ENCODE measurements at regions not wholly inside any gene's neighbourhood (a gene's known extent, or its start where the extent isn't known, plus 50 kb on each side); places are given as distances from the start of the nearest gene placed in this dataset.

DNA sequence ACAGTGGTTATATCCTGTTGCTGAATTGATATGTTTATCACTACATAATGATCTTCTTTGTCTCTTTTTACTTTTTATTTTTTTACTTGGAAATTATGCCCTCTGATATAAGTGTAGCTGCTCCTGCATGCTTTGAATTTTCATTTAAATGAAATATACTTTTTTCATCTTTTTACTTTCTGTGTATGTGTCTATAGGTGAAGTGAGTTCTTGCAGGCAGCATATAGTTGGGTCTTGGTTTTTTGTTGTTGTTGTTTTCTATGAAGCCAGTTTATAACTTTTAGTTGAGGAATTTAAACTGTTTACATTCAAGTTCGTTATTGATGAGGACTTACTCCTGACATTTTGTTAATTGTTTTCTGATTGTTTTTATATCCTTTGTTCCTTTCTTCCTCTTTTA, 103.1 kb upstream of the DOK5 start:
- ATAC-seq (ENCODE audit: low FRiP score) (no peak), DNase-seq (ENCODE audit: low spot score) (no peak)
- TF ChIP-seq, protein P1, sequence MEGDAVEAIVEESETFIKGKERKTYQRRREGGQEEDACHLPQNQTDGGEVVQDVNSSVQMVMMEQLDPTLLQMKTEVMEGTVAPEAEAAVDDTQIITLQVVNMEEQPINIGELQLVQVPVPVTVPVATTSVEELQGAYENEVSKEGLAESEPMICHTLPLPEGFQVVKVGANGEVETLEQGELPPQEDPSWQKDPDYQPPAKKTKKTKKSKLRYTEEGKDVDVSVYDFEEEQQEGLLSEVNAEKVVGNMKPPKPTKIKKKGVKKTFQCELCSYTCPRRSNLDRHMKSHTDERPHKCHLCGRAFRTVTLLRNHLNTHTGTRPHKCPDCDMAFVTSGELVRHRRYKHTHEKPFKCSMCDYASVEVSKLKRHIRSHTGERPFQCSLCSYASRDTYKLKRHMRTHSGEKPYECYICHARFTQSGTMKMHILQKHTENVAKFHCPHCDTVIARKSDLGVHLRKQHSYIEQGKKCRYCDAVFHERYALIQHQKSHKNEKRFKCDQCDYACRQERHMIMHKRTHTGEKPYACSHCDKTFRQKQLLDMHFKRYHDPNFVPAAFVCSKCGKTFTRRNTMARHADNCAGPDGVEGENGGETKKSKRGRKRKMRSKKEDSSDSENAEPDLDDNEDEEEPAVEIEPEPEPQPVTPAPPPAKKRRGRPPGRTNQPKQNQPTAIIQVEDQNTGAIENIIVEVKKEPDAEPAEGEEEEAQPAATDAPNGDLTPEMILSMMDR (IDR thresholded peaks at IDR 0.05) = no peak

DNA sequence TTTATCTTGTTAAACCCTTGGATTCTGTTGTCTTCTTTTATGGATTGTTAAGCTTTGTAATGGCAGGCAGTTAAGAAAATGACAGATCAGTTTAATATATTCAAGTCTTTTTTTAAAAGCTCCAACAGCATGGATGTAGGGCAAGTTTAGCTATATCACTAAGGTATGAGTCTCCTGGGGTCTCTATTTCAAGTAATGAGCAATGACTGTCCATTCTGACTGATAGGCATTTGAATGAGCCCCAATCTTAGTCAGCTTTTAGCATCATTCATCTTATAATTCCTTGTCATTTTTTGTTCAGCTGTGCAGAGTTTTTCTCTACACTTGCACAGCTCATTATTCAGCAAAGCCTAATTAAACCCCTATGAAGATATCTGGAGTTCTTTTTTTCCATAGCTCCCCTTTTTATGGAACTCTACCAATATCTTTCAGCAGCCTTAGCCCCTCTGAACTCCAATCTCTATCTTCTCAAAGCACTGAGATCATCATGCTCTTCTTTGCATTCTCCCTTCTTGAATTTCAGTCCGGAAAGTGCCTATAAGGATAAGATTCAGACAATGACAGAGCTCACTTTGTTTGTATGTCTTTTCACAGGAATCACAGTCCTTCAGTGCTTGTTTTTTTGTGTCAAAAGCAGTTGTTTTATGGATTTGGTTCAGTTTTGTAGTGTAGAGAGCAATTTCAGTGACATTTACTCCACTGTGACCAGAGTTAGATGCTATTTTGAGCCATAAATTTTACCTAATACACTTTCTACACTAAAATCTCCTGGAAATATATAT, 97.2 kb upstream of the DOK5 start:
- TF ChIP-seq, protein P1 (IDR thresholded peaks at IDR 0.05) = no peak
- DNase-seq (ENCODE audit: low spot score) = no peak
- no peak for ATAC-seq (ENCODE audit: low FRiP score)

DNA sequence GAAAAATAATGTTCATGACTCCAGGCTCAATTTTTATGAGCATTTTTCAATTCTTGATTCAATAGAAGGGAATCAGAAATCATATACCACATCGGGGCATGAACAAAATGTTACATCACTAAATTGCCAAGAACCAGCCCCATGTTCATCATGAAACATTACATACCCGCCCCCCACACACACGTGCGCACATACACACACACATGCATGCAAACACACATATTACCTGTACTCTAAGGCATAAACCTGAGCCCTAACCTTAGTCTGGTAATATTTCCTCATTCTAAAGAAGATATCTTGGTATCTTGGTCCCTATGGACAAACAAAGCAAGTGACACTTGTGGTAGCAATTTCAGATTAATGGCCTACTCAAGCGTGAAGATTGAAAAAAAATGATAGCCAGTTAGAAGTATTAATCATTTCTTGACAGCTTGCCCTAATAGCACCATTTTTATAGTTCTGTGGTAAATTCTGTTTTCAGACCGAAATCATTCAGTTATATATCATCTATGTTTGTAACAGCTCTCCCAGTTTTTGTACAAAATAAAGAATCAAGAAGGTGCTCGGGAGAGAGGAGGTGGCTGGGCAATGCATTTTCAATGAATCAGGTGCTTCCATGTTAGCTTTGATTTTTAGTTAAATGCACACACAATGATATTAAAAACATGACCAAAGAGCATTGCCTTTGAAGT, 95.4 kb upstream of the DOK5 start:
- ATAC-seq (ENCODE audit: low FRiP score) (no peak), DNase-seq (ENCODE audit: low spot score) (no peak)
- TF ChIP-seq, protein P1 (IDR thresholded peaks at IDR 0.05) = no peak

DNA sequence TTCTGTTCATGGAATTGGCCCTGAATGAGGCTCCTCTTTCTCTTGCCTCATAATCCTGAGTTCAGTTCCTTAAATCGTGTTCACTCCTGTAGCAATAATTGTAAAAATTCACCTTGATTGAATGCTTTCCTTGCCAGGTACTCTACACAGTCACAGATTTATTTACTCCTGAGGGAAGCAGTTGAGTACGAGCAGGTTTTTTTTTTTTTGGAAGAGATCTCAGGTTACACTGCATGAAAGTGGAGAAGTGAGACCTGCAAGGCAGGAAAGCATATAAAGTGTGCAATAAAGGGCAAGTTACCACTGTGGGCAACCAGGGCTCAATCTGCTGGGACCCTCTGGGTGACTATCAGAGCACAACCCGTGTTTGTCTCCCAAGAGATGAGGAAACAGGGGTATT, 93.0 kb upstream of the DOK5 start:
- no peak for DNase-seq (ENCODE audit: low spot score)
- TF ChIP-seq, protein P1 (IDR thresholded peaks at IDR 0.05) = no peak

DNA sequence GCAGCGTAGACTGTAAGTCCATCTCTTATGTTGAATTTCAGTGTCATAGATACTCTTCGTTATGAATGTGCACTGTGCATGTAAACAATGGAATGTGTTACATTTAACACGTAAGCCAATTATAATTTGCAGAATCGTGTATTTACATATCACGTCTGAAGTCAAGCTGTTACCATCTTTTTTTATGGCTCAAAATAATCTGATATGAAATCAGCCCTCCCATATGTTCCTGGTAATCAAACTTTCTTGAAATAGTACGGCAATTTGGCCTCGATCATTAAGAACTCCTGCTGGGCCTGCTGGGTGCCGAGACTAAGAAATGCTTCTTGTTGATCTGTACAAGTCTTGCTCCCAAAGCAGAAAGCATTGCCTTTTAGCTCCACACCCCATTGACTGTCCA, 89.6 kb upstream of the DOK5 start:
- TF ChIP-seq, protein P1 (IDR thresholded peaks at IDR 0.05) = no peak
- DNase-seq (ENCODE audit: low spot score) (no peak), ATAC-seq (ENCODE audit: low FRiP score) (no peak)

More for the DNA sequence above, 93.0 kb upstream of the DOK5 start:
- no peak for ATAC-seq (ENCODE audit: low FRiP score)

DNA sequence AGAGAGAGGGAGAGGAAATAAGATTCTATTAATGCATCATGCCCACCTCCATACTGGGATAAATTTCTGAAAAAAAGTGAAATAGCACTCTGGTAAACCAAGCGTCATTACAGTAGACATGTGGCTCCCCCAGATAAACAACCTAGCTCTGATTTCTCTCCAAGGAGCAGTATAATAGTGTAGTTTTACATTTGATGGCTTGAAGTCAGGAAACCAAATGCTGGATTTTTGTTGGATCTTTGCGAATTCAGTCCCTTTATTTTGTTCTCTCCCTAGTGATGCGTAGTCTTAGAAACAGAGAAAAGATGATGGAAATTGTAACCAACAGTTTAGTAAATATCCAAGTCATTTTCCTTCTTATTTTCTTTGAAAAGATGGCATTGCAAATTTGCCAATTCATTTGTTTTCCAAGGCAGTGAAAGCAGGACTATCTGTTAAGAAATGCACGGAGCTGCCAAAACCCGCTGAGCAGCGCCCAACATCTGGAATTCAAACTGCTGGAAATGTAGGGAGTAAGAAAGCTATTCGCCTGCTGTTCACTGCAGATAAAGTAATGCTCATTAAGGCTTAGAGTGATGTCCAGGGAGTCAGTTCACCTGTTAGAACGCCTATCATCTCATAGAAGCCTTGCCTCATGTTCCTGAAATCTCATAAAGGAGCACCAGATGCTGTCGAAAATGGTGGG, 85.7 kb upstream of the DOK5 start:
- ATAC-seq (ENCODE audit: low FRiP score) (no peak), DNase-seq (ENCODE audit: low spot score) (no peak)
- TF ChIP-seq, protein P1 (IDR thresholded peaks at IDR 0.05) = no peak
